HG03442 (cell line): ENCODE measurements at regions not wholly inside any gene's neighbourhood (a gene's known extent, or its start where the extent isn't known, plus 50 kb on each side); places are given as distances from the start of the nearest gene placed in this dataset.
"Not testable (repeated sequence)": the region's sequence is repeated elsewhere in the genome, so short reads cannot be mapped to it uniquely, and the experiment has no call there.

ENCODE experiments used
- ATAC-seq: cut with Tn5 transposase; IDR thresholded peaks from one replicate; pipeline ENCODE4 v1.9.1; 2021; ENCODE audit warnings: mild to moderate bottlenecking, moderate library complexity; ENCODE audit not compliant: unreplicated experiment

GRCh38 chr15:62895905-62896316, 146.6 kb upstream of the TPM1 start:
- ATAC-seq, result no peak

DNA sequence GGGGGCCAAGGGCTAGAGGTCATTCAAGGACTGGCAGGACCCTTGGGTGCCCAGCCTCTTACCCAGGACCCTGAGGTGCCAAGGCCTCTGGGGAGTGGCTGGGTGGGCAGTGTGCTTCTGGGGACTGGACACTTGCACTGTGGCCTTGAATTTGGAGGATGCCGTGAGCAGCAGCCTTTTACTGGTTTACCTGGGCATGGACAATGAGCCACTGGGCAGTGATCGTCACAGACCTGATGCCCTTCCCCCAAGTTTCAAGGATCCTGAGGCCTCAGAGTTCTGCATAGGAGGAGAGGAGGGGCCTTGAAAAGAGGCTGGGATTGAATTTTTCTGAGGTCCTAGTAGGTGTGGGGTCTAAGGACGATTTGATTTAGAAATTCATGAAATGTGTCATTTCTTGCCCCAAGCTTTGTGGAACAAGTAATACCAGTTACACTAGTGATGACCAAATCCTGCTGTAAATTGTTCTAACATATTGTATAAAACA, 146.1 kb upstream of the TPM1 start:
- no peak for ATAC-seq

DNA sequence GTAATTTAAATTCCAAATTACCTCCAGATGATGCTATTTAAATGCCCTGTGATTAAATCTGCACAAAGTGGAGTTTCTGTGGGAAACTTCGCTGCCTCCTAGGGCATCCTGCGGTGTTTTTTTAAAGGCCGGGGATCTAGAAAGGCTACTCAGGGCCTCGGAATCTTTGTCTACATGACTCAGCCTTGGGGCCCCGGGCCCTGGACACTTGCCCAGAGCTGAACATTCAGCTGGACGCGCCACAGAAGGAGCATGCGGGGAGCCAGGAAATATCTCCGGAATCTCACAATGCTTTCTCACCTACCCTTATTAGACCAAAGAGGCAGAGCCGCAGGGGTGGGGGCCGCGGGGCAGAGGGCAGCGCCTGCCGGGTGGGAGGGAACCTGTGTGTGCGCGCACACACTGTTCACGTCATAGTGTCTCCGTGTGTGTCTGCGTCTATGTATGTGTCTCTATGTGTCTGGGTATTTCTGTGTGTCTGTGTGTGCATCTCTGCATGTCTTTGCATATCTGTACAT, 145.5 kb upstream of the TPM1 start:
- ATAC-seq, result no peak

DNA sequence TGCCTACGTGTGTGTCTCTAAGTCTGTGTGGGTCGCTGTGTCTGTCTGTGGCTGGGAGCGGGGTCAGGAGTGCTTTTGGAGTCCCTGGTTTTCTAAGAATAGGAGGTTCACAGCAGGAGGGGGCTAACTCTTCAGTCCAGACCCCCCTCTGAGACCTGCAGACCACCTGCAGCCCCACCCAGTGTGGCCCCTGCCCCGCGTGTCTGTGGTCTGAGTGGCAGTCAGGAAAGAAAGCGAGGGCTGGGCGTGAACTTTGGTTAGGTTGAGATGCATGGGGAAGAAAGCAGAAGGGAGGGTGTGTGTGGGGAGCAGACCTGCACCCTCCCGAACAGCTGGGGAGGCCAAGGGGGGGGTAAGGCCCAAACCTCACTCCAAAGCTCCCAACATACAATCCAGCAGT, 144.9 kb upstream of the TPM1 start:
- ATAC-seq, result no peak

- ATAC-seq, result no peak
Observed at GRCh38 chr15:62899090-62899493, 143.5 kb upstream of the TPM1 start.

- no peak for ATAC-seq
Observed at GRCh38 chr15:62900071-62900802, 142.3 kb upstream of the TPM1 start.

DNA sequence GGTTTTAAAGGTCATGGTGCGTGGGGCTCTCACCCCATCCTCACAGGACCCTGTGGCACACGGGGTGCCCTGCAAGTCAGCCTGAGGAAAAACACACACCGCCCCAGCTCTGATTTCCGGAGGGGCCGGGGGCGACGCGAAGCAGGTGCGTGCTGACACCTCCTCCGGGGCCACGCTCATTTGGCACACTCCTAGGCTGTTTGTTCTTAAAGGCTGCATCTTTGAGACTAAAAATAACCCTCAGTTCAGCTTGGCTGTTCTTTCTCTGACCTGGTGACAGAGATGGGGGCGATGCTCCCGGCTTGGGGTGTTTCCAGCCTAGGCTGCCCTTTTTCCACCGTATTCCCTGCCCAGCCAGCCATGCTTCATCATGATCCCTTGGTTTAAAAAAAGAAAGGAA, 141.5 kb upstream of the TPM1 start:
- ATAC-seq, result no peak

DNA sequence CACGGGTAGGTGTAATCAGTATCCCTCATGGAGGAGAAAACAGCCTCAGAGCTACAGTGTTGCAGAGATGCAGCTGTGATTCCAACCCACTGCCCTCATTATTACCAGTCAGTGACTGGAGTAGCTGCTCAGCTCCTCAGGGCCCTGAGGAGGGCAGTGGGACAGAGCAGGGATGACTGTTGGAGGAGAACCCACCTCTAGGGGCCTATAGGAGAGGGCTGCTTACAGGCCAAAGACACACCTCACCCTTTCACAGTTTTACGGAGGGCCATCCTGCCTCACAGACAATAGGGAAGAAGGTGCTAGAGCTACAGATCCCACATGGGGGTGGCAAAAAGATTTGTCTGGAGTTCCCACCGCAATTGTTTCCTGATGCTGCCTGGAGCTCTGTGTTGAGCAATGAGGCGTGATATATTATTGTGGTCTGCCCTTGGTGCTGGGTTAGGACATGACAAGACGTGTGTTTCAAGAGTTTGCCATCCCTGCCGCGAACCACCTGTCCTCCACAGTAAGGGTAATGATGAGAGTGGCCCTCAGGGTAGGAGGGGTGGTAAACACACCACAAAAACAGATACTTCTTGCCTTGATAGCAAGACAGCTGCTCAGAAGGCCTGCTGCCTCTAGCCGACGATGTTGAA, 140.5 kb upstream of the TPM1 start:
- no peak for ATAC-seq

DNA sequence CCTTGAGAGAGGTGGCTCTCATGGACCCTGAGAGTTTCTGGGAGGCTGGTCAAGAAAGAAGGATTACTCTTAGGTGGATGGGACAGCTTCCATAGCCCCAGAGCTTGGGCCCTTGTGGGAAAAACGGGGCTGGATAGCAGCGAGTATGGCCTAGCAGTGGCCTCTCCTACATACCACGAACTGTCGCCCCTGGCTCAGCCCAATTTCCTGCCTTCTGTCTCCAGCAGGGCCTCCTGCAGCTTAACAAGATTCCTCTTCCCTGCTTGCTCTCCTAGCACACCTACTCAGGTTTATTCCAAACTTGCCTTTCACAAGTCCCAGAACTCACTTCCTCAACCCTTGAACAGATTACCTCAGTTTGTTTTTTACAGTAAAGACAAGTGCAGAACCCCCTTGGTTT, 139.7 kb upstream of the TPM1 start:
- ATAC-seq, result no peak

DNA sequence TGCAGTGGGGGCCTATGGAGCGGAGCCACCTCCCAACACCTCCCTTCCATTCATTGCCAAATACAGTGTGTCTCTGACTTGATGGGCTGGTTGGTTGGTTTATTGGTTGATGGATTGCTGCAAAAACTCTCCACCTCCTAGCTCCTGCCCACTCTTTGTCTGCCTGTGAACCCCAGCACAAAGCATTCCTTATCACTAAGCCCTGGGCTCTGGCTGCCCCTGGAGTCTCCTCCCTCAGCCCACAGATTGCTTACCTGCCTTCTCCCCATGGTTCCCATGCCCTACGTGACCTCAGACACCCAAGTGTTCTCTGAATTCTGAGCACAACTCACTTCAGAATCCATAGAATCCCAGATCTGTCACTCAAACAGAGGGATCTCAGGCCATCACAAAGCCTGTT, 139.1 kb upstream of the TPM1 start:
- no peak for ATAC-seq

GRCh38 chr15:62904041-62904910, 138.3 kb upstream of the TPM1 start:
- ATAC-seq, result no peak

GRCh38 chr15:62906627-62907026, 135.9 kb upstream of the TPM1 start:
- no peak for ATAC-seq

- ATAC-seq, result no peak
Observed at GRCh38 chr15:62907275-62907674, 135.3 kb upstream of the TPM1 start.

- not testable (repeated sequence) for ATAC-seq
Observed at GRCh38 chr15:62908341-62908740, 134.2 kb upstream of the TPM1 start.

GRCh38 chr15:62909257-62909656, 133.3 kb upstream of the TPM1 start:
- no peak for ATAC-seq

DNA sequence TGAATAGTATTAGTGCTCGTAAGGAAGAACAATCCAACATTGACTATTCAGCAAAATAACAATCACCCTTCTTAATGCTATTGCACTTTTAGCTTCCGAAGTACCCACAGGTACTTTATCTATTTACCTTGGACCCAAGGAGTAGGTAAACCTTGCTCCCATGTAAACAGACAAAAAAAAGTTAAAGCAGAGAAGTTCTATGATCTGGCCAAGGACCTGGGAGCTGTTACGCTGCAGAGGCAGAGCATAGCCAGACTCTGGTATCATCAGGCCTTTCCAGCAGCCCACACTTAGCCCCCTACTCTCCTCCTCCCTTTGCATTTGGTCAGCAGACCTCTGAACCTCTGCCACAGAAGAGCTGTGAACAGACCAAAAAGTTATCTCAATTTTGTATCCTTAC, 130.3 kb upstream of the TPM1 start:
- ATAC-seq, result no peak

DNA sequence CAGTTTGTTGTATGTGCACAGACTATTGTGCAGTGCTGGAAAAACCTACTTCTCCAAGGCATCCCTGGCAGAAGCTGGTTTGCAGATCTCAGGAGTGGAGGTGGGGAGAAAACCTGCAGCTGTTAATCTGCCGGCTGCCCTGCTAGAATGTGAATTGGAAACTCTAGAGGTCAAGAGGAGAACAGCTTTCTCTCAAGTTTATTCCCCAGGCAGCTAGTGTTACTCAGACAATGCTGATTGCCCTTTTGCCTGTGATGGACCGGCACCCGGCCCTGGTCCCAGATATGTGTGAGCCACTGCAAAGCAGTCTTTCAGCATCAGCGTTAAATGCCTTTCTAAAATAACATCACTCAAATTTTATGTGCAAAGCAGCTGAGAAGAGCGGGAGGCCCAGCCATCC, 129.7 kb upstream of the TPM1 start:
- ATAC-seq, result no peak

- no peak for ATAC-seq
Observed at GRCh38 chr15:62913246-62913645, 129.3 kb upstream of the TPM1 start.

GRCh38 chr15:62914461-62915079, 128.0 kb upstream of the TPM1 start:
- ATAC-seq, result no peak

DNA sequence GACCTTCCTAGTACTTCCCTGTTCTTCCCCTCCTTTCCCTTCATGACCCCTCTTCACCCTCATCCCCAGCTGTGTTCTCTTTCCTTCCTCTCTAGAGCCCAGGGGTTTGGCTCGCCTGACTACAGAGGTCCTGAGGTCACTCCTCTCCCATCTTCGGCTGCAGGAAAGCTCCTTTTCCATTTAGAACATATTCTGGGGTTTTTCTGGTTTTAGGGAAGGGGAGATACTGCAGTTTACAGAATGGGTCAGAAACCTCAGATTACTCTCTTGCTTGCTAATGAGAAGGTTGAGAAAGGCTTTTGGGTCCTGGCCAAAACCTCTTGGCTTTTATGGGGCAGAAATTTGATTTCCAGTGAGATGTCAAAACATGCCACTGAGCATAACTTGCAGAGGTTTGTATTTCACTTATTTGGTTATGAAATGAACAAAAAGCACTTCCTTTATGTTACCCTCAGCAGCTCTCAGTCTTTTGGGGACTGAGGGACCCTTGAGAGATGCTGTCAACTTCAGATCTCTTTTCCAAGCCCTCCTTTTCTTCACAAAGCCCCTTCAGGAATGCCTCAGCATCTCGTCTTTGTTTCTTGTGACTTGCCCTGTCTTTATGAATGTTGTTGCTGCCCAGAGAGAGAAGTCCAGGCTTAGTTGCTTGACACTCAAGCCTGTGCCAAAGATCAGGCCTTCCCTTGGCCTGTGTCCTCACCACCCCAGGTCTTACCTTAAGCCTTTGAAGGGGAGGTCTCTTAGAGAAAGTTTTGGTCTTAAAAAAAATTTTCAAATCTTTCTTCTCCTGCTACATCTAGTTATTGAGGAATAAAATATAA, 121.7 kb upstream of the TPM1 start:
- no peak for ATAC-seq
